H54 (cell line): ENCODE measurements at regions not wholly inside any gene's neighbourhood (a gene's known extent, or its start where the extent isn't known, plus 50 kb on each side); places are given as distances from the start of the nearest gene placed in this dataset.

ENCODE experiments used
- DNase-seq: peaks from one replicate; pipeline ENCODE4 v3.0.0; 2011; ENCODE audit warnings: low spot score, mixed read lengths; ENCODE audit not compliant: insufficient read length
- FAIRE-seq: peaks from 3 replicates; lab custom pipeline; 2011; peaks lifted over from hg19 to GRCh38; lab: Jason Lieb, UNC
- POLR2A ChIP-seq: IDR thresholded peaks from 2 replicates; pipeline ENCODE4 v1.6.1; 2011; ENCODE audit warnings: low read depth, mild to moderate bottlenecking, low read length

DNA sequence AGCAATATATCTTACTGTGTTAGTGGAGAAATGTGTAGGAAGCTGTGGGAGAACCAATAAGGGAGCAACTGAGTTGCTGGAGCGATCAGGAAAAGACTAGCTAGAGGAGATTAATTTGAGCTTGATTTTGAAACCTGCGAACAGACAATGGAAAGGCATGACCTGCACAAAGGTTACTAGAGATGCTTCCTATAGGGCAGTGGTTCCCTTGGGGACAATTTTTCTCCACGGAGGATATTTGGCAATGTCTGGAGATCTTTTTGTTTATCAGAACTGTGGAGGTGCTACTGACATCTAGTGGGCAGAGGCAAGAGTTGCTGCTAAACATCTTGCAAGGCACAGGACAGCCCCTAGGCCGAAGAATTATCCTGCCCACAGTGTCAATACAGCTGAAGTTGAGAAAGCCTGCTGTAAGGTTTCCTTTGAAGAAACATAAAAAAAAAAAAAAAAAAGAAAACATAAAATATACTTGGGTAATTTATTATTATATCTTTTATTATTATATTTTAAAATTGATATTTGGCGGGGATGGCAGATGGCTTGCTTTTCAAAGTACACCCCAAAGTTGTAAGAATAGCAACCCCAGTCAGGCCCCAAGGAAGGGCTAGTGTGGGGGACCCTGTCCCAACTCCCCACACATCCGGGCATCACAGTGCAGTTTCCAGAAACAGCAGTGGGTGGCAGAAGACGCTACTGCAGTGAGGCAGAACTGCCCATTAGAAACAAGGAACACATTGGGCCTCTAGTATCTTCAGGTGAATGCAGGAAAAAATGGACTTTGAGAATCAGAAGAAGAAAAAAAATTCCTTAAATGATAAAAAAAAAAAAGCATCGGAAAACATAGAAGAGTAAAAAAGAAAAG lies 481.6 kb downstream of the SH2D4B start:
- no peak for TF ChIP-seq POLR2A
- DNase-seq (peak; percentile 12), FAIRE-seq (peak; percentile 45)

DNA sequence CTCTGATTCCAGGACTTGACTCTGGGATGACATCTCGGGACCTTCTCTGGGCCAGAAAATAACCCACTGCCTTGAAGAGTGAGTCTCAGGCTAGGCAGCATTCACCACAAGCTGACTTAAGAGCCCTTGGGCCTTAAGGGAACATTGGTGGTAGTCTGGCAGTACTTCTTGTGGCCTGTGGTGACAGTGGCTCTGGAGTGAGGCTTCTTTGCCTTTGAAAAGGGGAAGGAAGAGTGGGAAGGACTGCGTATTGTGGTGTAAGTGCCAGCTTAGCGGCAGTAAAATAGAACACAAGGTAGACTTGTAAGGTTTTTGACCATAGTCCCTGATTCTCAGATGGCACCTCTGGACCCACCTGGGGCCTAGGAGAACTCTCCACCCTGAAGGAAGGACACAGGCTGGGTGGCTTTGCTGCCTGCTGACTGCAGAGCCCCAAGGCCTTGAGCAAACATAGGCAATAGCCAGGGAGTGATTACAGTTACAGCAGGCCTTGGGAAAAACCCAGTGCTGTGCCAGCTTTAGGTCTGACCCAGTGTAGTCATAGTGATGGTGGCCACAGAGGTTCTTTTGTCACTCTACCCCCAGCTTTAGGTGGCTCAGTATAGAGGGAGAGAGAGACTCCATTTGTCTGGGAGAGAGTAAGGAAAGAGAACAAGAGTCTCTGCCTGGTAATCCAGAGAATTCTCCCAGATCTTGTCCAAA lies 483.9 kb downstream of the SH2D4B start:
- TF ChIP-seq POLR2A, result no peak
- no peak for DNase-seq
- no peak for FAIRE-seq

DNA sequence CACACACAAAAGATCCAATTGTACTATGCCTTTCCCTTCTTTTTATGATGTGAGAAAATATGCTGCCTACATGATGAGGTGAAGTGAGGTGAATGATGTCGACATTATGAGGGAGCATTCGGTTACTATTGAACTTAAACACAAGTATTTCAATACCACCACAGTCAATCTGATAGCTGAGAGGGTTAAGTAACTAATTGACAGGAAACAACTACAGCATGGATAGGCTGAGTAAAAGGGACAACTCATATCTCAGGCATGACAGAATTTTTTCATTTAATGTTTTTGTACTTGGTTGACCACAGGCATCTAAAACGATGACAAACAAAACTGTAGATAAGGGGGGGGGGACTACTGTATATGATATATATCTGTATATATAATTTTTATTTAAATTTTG lies 488.9 kb downstream of the SH2D4B start:
- TF ChIP-seq POLR2A, result no peak
- FAIRE-seq (no peak), DNase-seq (no peak)

DNA sequence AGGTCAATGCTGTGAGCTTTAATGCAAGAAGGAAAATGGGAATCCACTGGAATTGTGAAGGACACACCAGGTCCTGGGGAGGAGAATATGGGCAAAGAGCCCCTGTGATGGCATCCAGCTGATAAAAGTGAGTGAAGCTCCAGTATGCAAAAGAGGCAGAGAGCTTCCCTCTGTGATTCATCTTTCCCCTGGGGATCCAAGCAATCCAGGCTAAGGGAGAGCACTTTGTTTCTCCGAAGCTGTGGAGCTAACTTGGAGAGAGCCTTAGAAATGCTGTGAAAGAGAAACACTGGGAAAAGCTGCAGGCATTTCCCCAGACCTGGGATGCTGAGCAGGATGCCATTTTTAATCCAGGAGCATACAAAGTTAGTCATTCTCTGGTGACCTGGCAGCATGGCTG lies 489.5 kb downstream of the SH2D4B start:
- TF ChIP-seq POLR2A, result no peak
- no peak for FAIRE-seq
- no peak for DNase-seq

DNA sequence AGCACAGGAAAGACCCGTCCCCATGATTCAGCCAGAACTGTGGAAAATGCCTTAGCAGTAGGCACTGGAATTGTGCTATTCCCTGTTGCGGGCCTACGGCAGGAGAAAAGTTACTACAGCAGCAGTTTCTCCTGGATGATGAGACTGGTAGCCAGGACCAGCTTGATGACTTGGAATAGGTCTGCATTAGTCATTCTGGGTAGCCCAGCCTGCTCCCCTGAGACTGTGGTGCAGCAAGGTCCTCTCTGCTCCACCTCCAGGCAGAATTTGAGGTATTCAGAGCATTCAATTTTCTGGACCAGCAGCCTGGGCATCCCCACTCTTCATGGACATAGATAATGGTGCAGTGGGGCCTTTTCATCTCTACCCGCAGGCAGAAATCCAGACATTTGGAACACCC lies 490.0 kb downstream of the SH2D4B start:
- DNase-seq, result no peak
- FAIRE-seq, result no peak
- no peak for TF ChIP-seq POLR2A

DNA sequence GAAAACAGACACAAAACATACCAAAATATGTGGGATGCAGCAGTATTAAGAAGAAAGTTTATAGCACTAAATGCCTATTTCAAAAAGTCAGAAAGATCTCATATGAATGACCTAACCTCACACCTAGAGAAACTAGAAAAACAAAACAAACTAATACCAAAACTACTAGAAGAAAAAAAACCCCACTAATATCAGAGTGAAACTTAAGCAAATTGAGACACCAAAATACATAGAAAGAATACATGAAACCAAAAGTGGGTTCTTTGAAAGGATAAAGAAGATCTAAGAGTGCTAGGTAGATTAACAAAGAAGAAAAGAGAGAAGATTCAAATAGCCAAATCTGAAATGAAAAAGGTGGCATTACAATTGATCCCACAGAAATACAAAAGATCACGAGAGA lies 494.1 kb downstream of the SH2D4B start:
- no peak for FAIRE-seq
- no peak for DNase-seq

DNA sequence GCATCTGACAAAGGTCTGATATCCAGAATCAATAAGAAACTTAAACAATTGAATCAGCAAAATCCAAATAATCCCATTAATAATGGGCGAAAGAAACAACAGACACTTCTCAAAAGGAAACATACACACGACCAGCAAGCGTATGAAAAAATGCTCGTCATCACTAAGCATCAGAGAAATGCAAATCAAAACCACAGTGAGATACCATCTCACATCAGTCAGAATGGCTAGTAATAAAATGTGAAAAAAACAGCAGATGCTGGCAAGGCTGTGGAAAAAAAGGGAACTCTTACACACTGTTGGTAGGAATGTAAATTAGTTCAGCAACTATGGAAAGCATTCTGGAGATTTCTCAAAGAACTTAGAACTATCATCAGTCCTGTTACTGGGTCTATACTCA lies 496.7 kb downstream of the SH2D4B start:
- no peak for TF ChIP-seq POLR2A
- DNase-seq (no peak), FAIRE-seq (no peak)

More for the DNA sequence above, 494.1 kb downstream of the SH2D4B start:
- no peak for TF ChIP-seq POLR2A

DNA sequence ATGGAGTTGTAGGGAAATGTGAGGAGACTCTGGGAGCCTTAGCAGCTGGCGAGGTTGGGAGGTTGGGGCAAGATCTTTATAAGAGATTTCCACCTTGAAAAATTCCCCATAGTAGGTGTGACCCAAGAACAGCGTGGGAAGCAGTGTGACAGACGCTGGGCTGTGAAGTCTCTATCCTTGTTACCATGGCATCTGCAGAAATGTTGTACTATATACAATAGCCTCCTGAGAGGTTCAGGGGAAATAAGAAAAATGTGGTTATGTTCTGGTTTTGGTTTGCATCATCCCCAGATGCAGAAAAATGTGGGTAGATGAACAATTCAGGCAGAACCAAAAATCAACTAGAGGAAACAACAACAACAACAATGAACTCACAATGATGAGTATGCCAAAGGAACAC lies 498.6 kb downstream of the SH2D4B start:
- DNase-seq (no peak), FAIRE-seq (no peak)
- no peak for TF ChIP-seq POLR2A

DNA sequence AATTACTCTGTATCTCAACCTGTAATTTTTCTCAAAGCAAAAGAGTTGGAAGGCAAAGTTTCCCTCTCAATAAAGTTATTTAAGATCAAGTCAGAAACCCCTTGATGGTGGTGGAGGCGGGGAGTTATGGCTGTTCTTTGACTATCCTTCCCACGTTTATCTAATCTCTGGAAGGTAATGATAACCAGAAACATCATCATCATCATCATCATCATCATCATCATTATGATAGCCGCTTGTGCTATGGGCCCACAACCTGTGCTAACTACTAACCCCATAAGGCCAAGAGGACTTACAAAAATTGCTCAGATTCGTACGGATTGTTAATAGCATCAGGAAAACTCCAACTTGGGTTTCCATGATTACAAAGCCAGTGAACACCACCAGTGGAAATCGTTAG lies 502.3 kb downstream of the SH2D4B start:
- no peak for TF ChIP-seq POLR2A
- no peak for FAIRE-seq

DNA sequence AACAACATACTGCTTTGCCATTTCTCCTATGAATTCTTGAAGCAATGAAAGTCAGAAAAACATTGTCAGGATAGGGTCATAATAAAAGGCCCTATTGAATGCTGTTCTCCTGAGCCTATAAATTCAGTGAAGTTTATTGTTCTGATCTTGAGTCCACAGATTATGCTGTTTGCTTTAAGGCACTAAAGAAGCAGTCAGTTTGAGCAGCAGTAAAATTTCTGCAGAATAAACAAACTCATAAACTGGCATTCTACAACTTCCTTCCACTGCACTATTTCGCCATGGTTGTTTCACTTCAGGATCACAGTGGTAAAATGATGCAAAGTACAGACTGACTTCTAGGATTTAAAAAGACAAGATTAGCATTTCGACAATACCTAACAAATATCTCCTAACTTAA lies 503.2 kb downstream of the SH2D4B start:
- DNase-seq (no peak), FAIRE-seq (no peak)
- TF ChIP-seq POLR2A, result no peak

More for the DNA sequence above, 502.3 kb downstream of the SH2D4B start:
- no peak for DNase-seq

DNA sequence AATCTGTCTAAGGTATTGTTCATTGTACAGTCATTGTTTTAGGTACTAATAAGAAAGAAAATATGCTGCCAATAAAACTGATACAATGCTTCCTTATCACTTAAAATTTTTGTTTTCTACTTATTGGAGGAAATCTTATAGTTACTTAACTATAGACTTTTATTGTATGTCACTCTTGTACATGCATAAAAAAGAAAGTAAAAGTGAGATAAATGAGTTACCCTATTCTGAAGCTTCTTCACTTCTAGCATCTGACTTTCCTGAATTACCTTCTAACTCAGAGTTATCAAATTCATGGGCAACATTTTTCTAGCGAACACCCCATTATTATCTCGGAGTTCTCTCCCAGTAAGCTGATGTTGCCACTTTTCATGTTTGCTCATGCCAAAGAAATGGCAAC lies 504.9 kb downstream of the SH2D4B start:
- no peak for DNase-seq
- no peak for FAIRE-seq
- no peak for TF ChIP-seq POLR2A

DNA sequence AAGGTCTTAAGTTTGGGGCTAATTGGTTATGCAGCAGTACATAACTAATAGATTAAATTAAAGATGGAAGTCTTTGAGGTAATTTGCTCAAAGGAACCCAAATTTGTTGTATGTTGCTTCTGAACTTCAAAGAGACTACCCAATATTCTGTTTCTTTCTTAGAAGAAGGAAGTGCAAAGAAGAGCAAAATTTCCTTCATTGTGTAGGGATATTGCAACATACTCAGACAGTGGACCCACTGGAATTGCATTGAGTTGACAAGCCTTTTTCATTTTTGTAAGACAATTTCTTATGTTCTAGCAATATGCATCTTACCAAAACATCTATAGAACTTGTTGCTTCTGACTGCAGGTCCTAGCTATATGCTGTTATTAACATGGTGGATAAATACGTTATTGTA lies 527.8 kb downstream of the SH2D4B start:
- FAIRE-seq (no peak), DNase-seq (no peak)
- no peak for TF ChIP-seq POLR2A

DNA sequence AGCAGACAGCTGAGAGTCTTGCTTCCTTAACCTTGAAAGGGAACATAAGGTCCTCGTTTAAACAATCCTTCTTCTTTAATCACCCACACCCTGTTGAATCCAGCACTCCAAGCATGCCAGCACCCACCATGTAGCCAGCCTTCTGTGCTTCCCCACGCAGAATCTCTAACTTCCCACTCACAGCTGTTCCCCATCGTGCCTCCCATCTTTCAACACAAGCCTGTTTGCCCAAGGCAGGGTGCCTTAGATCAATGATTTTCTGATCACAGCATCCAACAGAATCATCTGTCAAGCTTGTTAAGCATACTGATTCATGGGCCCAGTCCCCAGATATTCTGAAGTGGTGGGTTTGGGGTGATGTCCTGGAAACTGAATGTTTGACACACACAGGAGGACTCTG lies 530.8 kb downstream of the SH2D4B start:
- no peak for TF ChIP-seq POLR2A
- FAIRE-seq, result no peak
- DNase-seq, result no peak

DNA sequence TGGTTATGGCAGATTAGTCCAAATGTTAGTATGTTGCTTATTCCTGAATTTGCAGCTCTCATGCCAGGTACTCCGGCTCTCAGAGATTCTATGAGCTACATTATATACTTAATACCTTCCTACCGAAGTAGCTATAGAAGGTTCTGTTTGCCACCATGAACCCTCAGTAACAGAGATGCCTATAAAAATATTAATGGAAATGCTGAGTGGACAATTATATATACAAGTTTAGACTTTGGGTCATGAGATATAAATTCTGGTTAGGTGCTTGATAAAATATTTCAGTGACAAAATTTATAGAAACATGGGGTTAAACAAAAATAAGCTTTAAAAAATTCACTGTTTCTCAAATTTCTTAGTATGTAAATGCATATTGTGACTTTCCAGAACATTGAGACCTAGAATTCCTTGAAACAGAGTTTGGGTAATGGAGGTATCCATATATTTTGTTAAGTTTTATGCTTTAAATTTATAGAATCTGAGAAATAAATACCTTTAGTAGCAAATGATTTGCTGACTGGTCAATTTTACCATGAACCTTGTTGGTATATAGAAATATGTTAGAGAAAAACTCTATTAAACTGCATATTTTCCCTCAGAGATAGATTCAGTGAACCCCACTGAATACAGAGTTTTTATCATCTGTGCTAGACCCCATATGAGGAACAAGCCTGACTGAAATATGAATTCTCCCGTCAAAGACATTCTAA lies 533.5 kb downstream of the SH2D4B start:
- no peak for TF ChIP-seq POLR2A
- FAIRE-seq (no peak), DNase-seq (no peak)
